ENCODE measurements at regions not wholly inside any gene's neighbourhood (a gene's known extent, or its start where the extent isn't known, plus 50 kb on each side); places are given as distances from the start of the nearest gene placed in this dataset.
A peak's percentile ranks its signal among the peaks of the same experiment; 100 is the strongest.
"Not testable (repeated sequence)": the region's sequence is repeated elsewhere in the genome, so short reads cannot be mapped to it uniquely, and the experiment has no call there.

- DNase-seq (ENCODE audit: low spot score) = not testable (repeated sequence)
These were observed 53.6 kb downstream of the SRGAP2 start for GRCh38 chr1:206256935-206257334.

GRCh38 chr1:206261473-206261872, 58.1 kb downstream of the SRGAP2 start:
- not testable (repeated sequence) for DNase-seq (ENCODE audit: low spot score)

- DNase-seq (ENCODE audit: low spot score) = not testable (repeated sequence)
These were observed 59.1 kb downstream of the SRGAP2 start for GRCh38 chr1:206262424-206262823.

- DNase-seq (ENCODE audit: low spot score) = not testable (repeated sequence)
These were observed 61.6 kb downstream of the SRGAP2 start for GRCh38 chr1:206264916-206265315.

- not testable (repeated sequence) for DNase-seq (ENCODE audit: low spot score)
These were observed 67.8 kb downstream of the SRGAP2 start for GRCh38 chr1:206271153-206271552.

GRCh38 chr1:206273104-206273503, 69.8 kb downstream of the SRGAP2 start:
- not testable (repeated sequence) for DNase-seq (ENCODE audit: low spot score)

- DNase-seq (ENCODE audit: low spot score) = not testable (repeated sequence)
These were observed 72.8 kb downstream of the SRGAP2 start for GRCh38 chr1:206276143-206276542.

- DNase-seq (ENCODE audit: low spot score) = not testable (repeated sequence)
These were observed 75.3 kb downstream of the SRGAP2 start for GRCh38 chr1:206278683-206279082.

- not testable (repeated sequence) for DNase-seq (ENCODE audit: low spot score)
These were observed 77.3 kb downstream of the SRGAP2 start for GRCh38 chr1:206280683-206281082.

- DNase-seq (ENCODE audit: low spot score) = not testable (repeated sequence)
These were observed 78.7 kb downstream of the SRGAP2 start for GRCh38 chr1:206281912-206282654.

GRCh38 chr1:206285024-206285960, 82.0 kb downstream of the SRGAP2 start:
- DNase-seq (ENCODE audit: low spot score) = not testable (repeated sequence)

- DNase-seq (ENCODE audit: low spot score) = not testable (repeated sequence)
These were observed 84.4 kb downstream of the SRGAP2 start for GRCh38 chr1:206287759-206288158.

- not testable (repeated sequence) for DNase-seq (ENCODE audit: low spot score)
These were observed 85.1 kb downstream of the SRGAP2 start for GRCh38 chr1:206288453-206288852.

- not testable (repeated sequence) for DNase-seq (ENCODE audit: low spot score)
These were observed 94.0 kb downstream of the SRGAP2 start for GRCh38 chr1:206297145-206298031.

- DNase-seq (ENCODE audit: low spot score) = not testable (repeated sequence)
These were observed 94.7 kb downstream of the SRGAP2 start for GRCh38 chr1:206298032-206298392.

GRCh38 chr1:206299181-206299791, 95.9 kb downstream of the SRGAP2 start:
- not testable (repeated sequence) for DNase-seq (ENCODE audit: low spot score)

- not testable (repeated sequence) for DNase-seq (ENCODE audit: low spot score)
These were observed 96.6 kb downstream of the SRGAP2 start for GRCh38 chr1:206299942-206300341.

GRCh38 chr1:206302056-206302455, 98.7 kb downstream of the SRGAP2 start:
- peak; percentile 51 for DNase-seq (ENCODE audit: low spot score)

- DNase-seq (ENCODE audit: low spot score) = not testable (repeated sequence)
These were observed 104.1 kb downstream of the SRGAP2 start for GRCh38 chr1:206307442-206307841.

GRCh38 chr1:206310948-206311347, 107.6 kb downstream of the SRGAP2 start:
- DNase-seq (ENCODE audit: low spot score) = not testable (repeated sequence)

Measured in umbilical cord (tissue), 1 donor.